IMR-90 (cell line): ENCODE measurements at regions not wholly inside any gene's neighbourhood (a gene's known extent, or its start where the extent isn't known, plus 50 kb on each side); places are given as distances from the start of the nearest gene placed in this dataset.

Experiments used
- ATAC-seq: fragments of 200-7000 bp; cut with Tn5 transposase; 2 replicates; pipeline ENCODE4 v1.9.1; 2020; ENCODE audit warnings: low read depth, mild to moderate bottlenecking, moderate library complexity
- BruUV-seq: library from RNA; stranded (reverse); fragments of 400-500 nt; replicated peaks from 2 replicates; lab custom pipeline; 2021; lab: Mats Ljungman, UMichigan
- CTCF ChIA-PET: fragments of 300-600 bp; formaldehyde crosslinking; extraction: SDS; loops from one replicate; lab custom pipeline; 2021; ENCODE audit warnings: antibody characterized with exemption; lab: Yijun Ruan, JAX
- POLR2A ChIA-PET: fragments of 300-600 bp; sonication (Branson Sonifier 250); formaldehyde crosslinking; loops from one replicate; lab custom pipeline; 2022; ENCODE audit warnings: antibody characterized with exemption; ENCODE audit not compliant: unreplicated experiment; lab: Charles Lee
- DNase-seq: peaks from one replicate; pipeline ENCODE4 v3.0.0; 2013
- H2AFZ ChIP-seq: replicated peaks from 2 replicates; pipeline ENCODE3; 2013; ENCODE audit warnings: low read length, mild to moderate bottlenecking; ENCODE audit not compliant: poor library complexity
- H2AK5ac ChIP-seq: 2 replicates; pipeline ENCODE4 v1.6.1; 2013; ENCODE audit warnings: low read depth, low read length, inconsistent platforms
- H2AK9ac ChIP-seq: replicated peaks from 2 replicates; pipeline ENCODE3; 2013; ENCODE audit warnings: mild to moderate bottlenecking, low read depth, low read length, moderate library complexity; ENCODE audit not compliant: poor library complexity
- H2BK120ac ChIP-seq: 2 replicates; pipeline ENCODE4 v1.6.1; 2013; ENCODE audit warnings: low read depth, low read length, inconsistent platforms
- H2BK15ac ChIP-seq: 3 replicates; pipeline ENCODE4 v1.6.1; 2013; ENCODE audit warnings: low read depth, low read length, inconsistent platforms
- H2BK20ac ChIP-seq: 2 replicates; pipeline ENCODE4 v1.6.1; 2013; ENCODE audit warnings: low read depth, mild to moderate bottlenecking, inconsistent platforms, low read length, moderate library complexity
- H2BK5ac ChIP-seq: 2 replicates; pipeline ENCODE4 v1.6.1; 2013; ENCODE audit warnings: mild to moderate bottlenecking, low read depth, low read length, inconsistent platforms; ENCODE audit not compliant: poor library complexity, severe bottlenecking
- H3K14ac ChIP-seq: replicated peaks from 2 replicates; pipeline ENCODE4 v1.6.1; 2013; ENCODE audit warnings: low read depth, low read length, inconsistent platforms
- H3K18ac ChIP-seq: 2 replicates; pipeline ENCODE4 v1.6.1; 2013; ENCODE audit warnings: low read depth, low read length, control low read depth
- H3K23ac ChIP-seq: 2 replicates; pipeline ENCODE4 v1.6.1; 2013; ENCODE audit warnings: low read depth, low read length, inconsistent platforms
- H3K27ac ChIP-seq: 2 replicates; pipeline ENCODE4 v1.5.1; 2013; ENCODE audit warnings: mild to moderate bottlenecking, control low read depth, low read length; ENCODE audit not compliant: insufficient read depth
- H3K27me3 ChIP-seq: 2 replicates; pipeline ENCODE4 v1.6.1; 2013; ENCODE audit warnings: low read length; ENCODE audit not compliant: control insufficient read depth, insufficient read depth
- H3K36me3 ChIP-seq: 2 replicates; pipeline ENCODE4 v1.6.1; 2013; ENCODE audit warnings: low read length, mixed read lengths; ENCODE audit not compliant: control insufficient read depth, insufficient read depth
- H3K4ac ChIP-seq: 2 replicates; pipeline ENCODE4 v1.6.1; 2013; ENCODE audit warnings: low read depth, low read length, inconsistent platforms
- H3K4me1 ChIP-seq: 2 replicates; pipeline ENCODE4 v1.6.1; 2013; ENCODE audit warnings: low read length, mixed read lengths; ENCODE audit not compliant: control insufficient read depth, insufficient read depth
- H3K4me2 ChIP-seq: 2 replicates; pipeline ENCODE4 v1.6.1; 2013; ENCODE audit warnings: low read depth, mild to moderate bottlenecking, control low read depth, low read length, moderate library complexity
- H3K4me3 ChIP-seq: 2 replicates; pipeline ENCODE4 v1.5.1; 2013; ENCODE audit warnings: low read depth, mild to moderate bottlenecking, control low read depth, low read length, moderate library complexity; ENCODE audit not compliant: insufficient read depth
- H3K56ac ChIP-seq: 2 replicates; pipeline ENCODE4 v1.6.1; 2013; ENCODE audit warnings: low read length, inconsistent platforms; ENCODE audit not compliant: insufficient read depth; ENCODE audit errors: extremely low read depth
- H3K79me1 ChIP-seq, 2 experiments: 2 replicates each; pipeline ENCODE4 v1.6.1; 2013; ENCODE audit warnings: low read length in 2 of 2, inconsistent platforms in 1 of 2, low read depth in 1 of 2
- H3K9ac ChIP-seq: 2 replicates; pipeline ENCODE4 v1.6.1; 2013; ENCODE audit warnings: low read depth, low read length, control low read depth
- H3K9me1 ChIP-seq: 2 replicates; pipeline ENCODE4 v1.6.1; 2013; ENCODE audit warnings: low read length, inconsistent platforms; ENCODE audit not compliant: insufficient read depth
- H3K9me3 ChIP-seq: 2 replicates; pipeline ENCODE4 v1.6.1; 2013; ENCODE audit warnings: low read length; ENCODE audit not compliant: control insufficient read depth, insufficient read depth
- H4K20me1 ChIP-seq: 2 replicates; pipeline ENCODE4 v1.6.1; 2013; ENCODE audit warnings: low read length, inconsistent platforms; ENCODE audit not compliant: insufficient read depth
- H4K5ac ChIP-seq: 2 replicates; pipeline ENCODE4 v1.6.1; 2013; ENCODE audit warnings: mild to moderate bottlenecking, low read depth, low read length, control low read depth
- H4K8ac ChIP-seq, 2 experiments: 2 replicates each; pipeline ENCODE4 v1.6.1; 2013; ENCODE audit warnings: low read depth in 2 of 2, low read length in 2 of 2, control low read depth in 1 of 2, inconsistent platforms in 1 of 2
- H4K91ac ChIP-seq: 2 replicates; pipeline ENCODE4 v1.6.1; 2013; ENCODE audit warnings: low read depth, low read length, inconsistent platforms; ENCODE audit not compliant: insufficient read depth
- CHD1 ChIP-seq: IDR thresholded peaks from 2 replicates; pipeline ENCODE4 v1.6.1; 2012; ENCODE audit warnings: low read depth, low read length, improper control_type of control experiment
- CTCF ChIP-seq: conservative IDR thresholded peaks from 2 replicates; pipeline ENCODE4 v1.5.1; 2012; ENCODE audit warnings: mild to moderate bottlenecking, low read depth, low read length, improper control_type of control experiment
- FOS ChIP-seq: fragments of 150-350 bp; IDR thresholded peaks from 2 replicates; pipeline ENCODE4 v1.6.1; 2016; ENCODE audit warnings: low read depth, low read length
- MXI1 ChIP-seq: IDR thresholded peaks from 2 replicates; pipeline ENCODE4 v1.6.1; 2012; ENCODE audit warnings: low read depth, mild to moderate bottlenecking, low read length, moderate library complexity, borderline replicate concordance
- NFE2L2 ChIP-seq: fragments of 150-350 bp; IDR thresholded peaks from 2 replicates; pipeline ENCODE4 v1.6.1; 2016; ENCODE audit warnings: low read depth, mild to moderate bottlenecking, low read length
- POLR2A ChIP-seq: IDR thresholded peaks from 2 replicates; pipeline ENCODE4 v1.6.1; 2012; ENCODE audit warnings: mild to moderate bottlenecking, low read depth, low read length
- RCOR1 ChIP-seq: IDR thresholded peaks from 2 replicates; pipeline ENCODE4 v1.6.1; 2012; ENCODE audit warnings: mild to moderate bottlenecking, low read length, improper control_type of control experiment; ENCODE audit not compliant: insufficient replicate concordance
- RFX5 ChIP-seq: IDR thresholded peaks from 2 replicates; pipeline ENCODE4 v1.8.0; 2012; ENCODE audit warnings: low read depth, mild to moderate bottlenecking, low read length, moderate library complexity
- SMC3 ChIP-seq: fragments of 150-350 bp; IDR thresholded peaks from 2 replicates; pipeline ENCODE4 v1.6.1; 2016; ENCODE audit warnings: low read depth, mild to moderate bottlenecking, antibody characterized with exemption, low read length, moderate library complexity
- dilution Hi-C: fragments of 300-500 bp; cut with HindIII; formaldehyde crosslinking; loops from one replicate; pipeline ENCODE4 v1.14.3; 2018; ENCODE audit warnings: low sequenced_read_pairs; ENCODE audit not compliant: unreplicated experiment
- in situ Hi-C: fragments of 300-500 bp; cut with MboI; formaldehyde crosslinking; loops from 3 replicates; pipeline ENCODE4 v1.14.3; 2019; ENCODE audit warnings: low sequenced_read_pairs, inconsistent platforms, mixed read lengths
- intact Hi-C: fragments of 100-400 bp; cut with micrococcal nuclease; formaldehyde crosslinking; loops from 2 replicates; pipeline ENCODE4 v1.10.0; 2022

GRCh38 chrX:28229217-28229616, 248.0 kb upstream of the DCAF8L1 start:
- intact Hi-C loops (no loop called here), dilution Hi-C loops (no loop called here), in situ Hi-C loops (no loop called here)
- no peak overlapping the region for H2BK15ac ChIP-seq
- H2AK5ac ChIP-seq = no peak overlapping the region
- no peak overlapping the region for H3K9ac ChIP-seq
- BruUV-seq = no TSS peak
- no peak overlapping the region for H2AK9ac ChIP-seq
- no peaks in the 10 kb centered on the region for H3K4me1 ChIP-seq
- H4K20me1 ChIP-seq = no peaks in the 10 kb centered on the region
- H3K27ac ChIP-seq = no peak overlapping the region
- TF ChIP-seq RCOR1 = no peak
- TF ChIP-seq MXI1 = no peak
- no peak for TF ChIP-seq RFX5
- TF ChIP-seq CHD1 = no peak
- no peak for TF ChIP-seq POLR2A
- no peak for TF ChIP-seq FOS
- TF ChIP-seq CTCF = no peak
- no peak for TF ChIP-seq SMC3
- TF ChIP-seq NFE2L2 = no peak
- H3K4me2 ChIP-seq = no peak overlapping the region
- no peak overlapping the region for H3K18ac ChIP-seq
- no peak overlapping the region for H4K5ac ChIP-seq
- no peaks in the 10 kb centered on the region for H3K27me3 ChIP-seq
- H3K56ac ChIP-seq = no peak overlapping the region
- ChIA-PET POLR2A (no interaction called here), CTCF (no interaction called here)
- no peak overlapping the region for H3K14ac ChIP-seq
- H4K91ac ChIP-seq = no peak overlapping the region
- no peak overlapping the region for H2BK20ac ChIP-seq
- no peaks in the 10 kb centered on the region for H3K36me3 ChIP-seq
- H2AFZ ChIP-seq = no peak overlapping the region
- H2BK5ac ChIP-seq = no peak overlapping the region
- DNase-seq (no peak), ATAC-seq (no peak)
- H4K8ac ChIP-seq = no peak overlapping the region
- no peak overlapping the region for H3K4ac ChIP-seq
- no peaks in the 10 kb centered on the region for H3K9me3 ChIP-seq
- no peak overlapping the region for H3K23ac ChIP-seq
- H3K4me3 ChIP-seq = no peak overlapping the region
- no peaks in the 10 kb centered on the region for H3K9me1 ChIP-seq
- H3K79me1 ChIP-seq = no peaks in the 10 kb centered on the region
- no peak overlapping the region for H2BK120ac ChIP-seq
